Natural killer cell (primary cell): ENCODE measurements at regions not wholly inside any gene's neighbourhood (a gene's known extent, or its start where the extent isn't known, plus 50 kb on each side); places are given as distances from the start of the nearest gene placed in this dataset.

Source experiments
- ATAC-seq, 3 donors: fragments of 150-1000 bp in 2 of 3; fragments of 200-7000 bp in 1 of 3; cut with Tn5 transposase; 1 replicate in 1 of 3; 2 replicates in 2 of 3; pipeline ENCODE4 v1.10.0; 2021; ENCODE audit warnings: mild to moderate bottlenecking in 2 of 3, moderate library complexity in 2 of 3
- DNase-seq, 2 donors: peaks; one replicate each; pipeline versions ENCODE4 v3.0.0 to v3.0.0-alpha.2; 2013 to 2021; ENCODE audit warnings: mixed read lengths in 1 of 2
- H3K27ac ChIP-seq: one replicate; pipeline ENCODE4 v1.5.1; 2013; ENCODE audit warnings: mild to moderate bottlenecking, low read length
- H3K27me3 ChIP-seq: one replicate; pipeline ENCODE4 v1.6.1; 2013; ENCODE audit warnings: low read length; ENCODE audit not compliant: control insufficient read depth, insufficient read depth
- H3K36me3 ChIP-seq: one replicate; pipeline ENCODE4 v1.6.1; 2013; ENCODE audit warnings: low read length; ENCODE audit not compliant: control insufficient read depth, insufficient read depth
- H3K4me1 ChIP-seq: one replicate; pipeline ENCODE4 v1.6.1; 2013; ENCODE audit warnings: low read length; ENCODE audit not compliant: control insufficient read depth, insufficient read depth
- H3K4me3 ChIP-seq: one replicate; pipeline ENCODE4 v1.5.1; 2013; ENCODE audit warnings: low read length
- H3K9me3 ChIP-seq: one replicate; pipeline ENCODE4 v1.6.1; 2013; ENCODE audit warnings: low read length; ENCODE audit not compliant: control insufficient read depth, insufficient read depth
- H3K27ac Mint-ChIP-seq, 2 donors: one replicate each; pipeline ENCODE4 v1.8.0; 2022; ENCODE audit warnings: mild to moderate bottlenecking in 2 of 2, mixed read lengths in 2 of 2, moderate library complexity in 1 of 2
- H3K27me3 Mint-ChIP-seq, 2 donors: one replicate each; pipeline ENCODE4 v1.8.0; 2022; ENCODE audit warnings: low read depth in 2 of 2, mixed read lengths in 2 of 2
- H3K36me3 Mint-ChIP-seq: one replicate; pipeline ENCODE4 v1.8.0; 2022; ENCODE audit warnings: mixed read lengths
- H3K4me1 Mint-ChIP-seq, 2 donors: one replicate each; pipeline ENCODE4 v1.8.0; 2022; ENCODE audit warnings: mixed read lengths in 2 of 2
- H3K4me3 Mint-ChIP-seq: one replicate; pipeline ENCODE4 v1.8.0; 2022; ENCODE audit warnings: mild to moderate bottlenecking, moderate library complexity, mixed read lengths
- H3K9me3 Mint-ChIP-seq, 2 donors: one replicate each; pipeline ENCODE4 v1.8.0; 2022; ENCODE audit warnings: mixed read lengths in 2 of 2
- CTCF ChIP-seq: fragments of 200-600 bp; IDR thresholded peaks from one replicate; pipeline ENCODE4 v1.8.0; 2022; ENCODE audit warnings: antibody characterized with exemption
- WGBS: methylation state at CpG from one replicate; pipeline ENCODE4 v1.1.7; 2013; ENCODE audit warnings: missing lambda C conversion rate; ENCODE audit not compliant: insufficient coverage; 5-methylcytosine and 5-hydroxymethylcytosine counted together
- intact Hi-C: fragments of 100-400 bp; cut with micrococcal nuclease; formaldehyde crosslinking; loops from one replicate; pipeline ENCODE4 v1.14.2; 2022

DNA sequence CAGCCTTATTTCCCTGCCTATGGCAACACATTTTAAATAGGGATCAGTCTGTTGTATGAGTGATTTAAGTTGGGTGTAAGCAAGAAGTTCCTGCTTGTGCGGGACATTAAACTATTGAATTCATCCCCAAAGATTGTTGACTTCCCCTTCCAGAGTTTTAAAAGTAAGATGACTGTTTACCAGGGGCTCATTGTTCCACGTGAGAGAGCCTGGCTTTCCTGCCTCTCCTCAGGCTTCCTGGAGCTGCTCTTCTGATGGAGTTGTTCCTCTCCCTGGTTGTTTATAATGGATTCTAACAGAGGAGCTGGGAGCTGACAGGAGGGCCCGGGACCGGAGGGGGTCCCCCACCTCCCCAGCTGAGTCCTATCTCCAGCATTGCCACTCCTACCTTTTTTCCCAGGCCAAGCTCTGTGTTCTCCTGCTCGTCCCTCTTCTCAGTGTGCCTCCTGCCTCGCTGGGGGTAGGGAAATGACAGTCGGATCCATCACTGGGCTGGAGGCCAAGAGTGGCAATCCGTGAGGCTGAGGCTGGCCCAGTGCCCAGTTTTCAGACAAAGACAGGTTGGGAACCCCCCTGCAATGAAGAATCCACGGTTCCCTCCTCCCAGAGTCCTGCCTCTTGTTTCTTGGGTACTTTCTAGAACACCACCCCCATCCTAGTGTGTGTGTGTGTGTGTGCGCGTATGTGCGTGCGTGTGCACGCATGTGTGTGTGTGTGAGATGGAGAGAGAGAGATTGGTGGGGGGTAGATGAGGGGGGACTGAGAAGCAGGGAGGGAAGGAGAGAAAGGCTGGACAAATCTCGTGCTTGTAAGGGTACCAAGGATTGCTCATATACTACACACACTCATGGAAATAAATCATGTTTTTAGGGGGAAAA, 123.7 kb upstream of the NFIB start:
- intact Hi-C loops: no loop called here
- H3K9me3 Mint-ChIP-seq: no peaks in the 10 kb centered on the region
- no peak overlapping the region for H3K4me3 Mint-ChIP-seq
- peaks cover 0 to 4% of the 10 kb centered on the region in 2 donors for H3K27me3 Mint-ChIP-seq
- DNase-seq: no peak
- Histone ChIP-seq H3K36me3 (no peaks in the 10 kb centered on the region), H3K27me3 (no peaks in the 10 kb centered on the region), H3K27ac (no peak overlapping the region), H3K4me3 (no peak overlapping the region), H3K4me1 (no peaks in the 10 kb centered on the region), H3K9me3 (no peaks in the 10 kb centered on the region)
- no peaks in the 10 kb centered on the region for H3K4me1 Mint-ChIP-seq
- ATAC-seq: no peak
- H3K36me3 Mint-ChIP-seq: no peaks in the 10 kb centered on the region
- TF ChIP-seq CTCF: no peak
- H3K27ac Mint-ChIP-seq: no peak overlapping the region
- 17% methylated on average over 7 of the region's 15 CpGs for WGBS

GRCh38 chr9:14435871-14436270, 121.9 kb upstream of the NFIB start:
- 97% methylated on average over 2 of the region's 2 CpGs for WGBS
- Mint-ChIP-seq H3K27ac (no peak overlapping the region), H3K27me3 (peaks cover 0 to 4% of the 10 kb centered on the region in 2 donors), H3K4me3 (no peak overlapping the region), H3K4me1 (no peaks in the 10 kb centered on the region), H3K36me3 (no peaks in the 10 kb centered on the region), H3K9me3 (no peaks in the 10 kb centered on the region)
- no peak for DNase-seq
- no peak for ATAC-seq
- H3K27me3 ChIP-seq: no peaks in the 10 kb centered on the region
- no peak for TF ChIP-seq CTCF
- H3K9me3 ChIP-seq: no peaks in the 10 kb centered on the region
- H3K4me1 ChIP-seq: no peaks in the 10 kb centered on the region
- intact Hi-C loops: no loop called here
- H3K4me3 ChIP-seq: no peak overlapping the region
- H3K27ac ChIP-seq: no peak overlapping the region
- H3K36me3 ChIP-seq: no peaks in the 10 kb centered on the region

GRCh38 chr9:14434971-14435718, 121.2 kb upstream of the NFIB start:
- Mint-ChIP-seq H3K36me3 (no peaks in the 10 kb centered on the region), H3K9me3 (no peaks in the 10 kb centered on the region), H3K27ac (no peak overlapping the region), H3K4me1 (no peaks in the 10 kb centered on the region), H3K27me3 (peaks cover 0 to 4% of the 10 kb centered on the region in 2 donors), H3K4me3 (no peak overlapping the region)
- TF ChIP-seq CTCF: no peak
- no peaks in the 10 kb centered on the region for H3K27me3 ChIP-seq
- H3K4me1 ChIP-seq: no peaks in the 10 kb centered on the region
- no peaks in the 10 kb centered on the region for H3K9me3 ChIP-seq
- H3K27ac ChIP-seq: no peak overlapping the region
- no peaks in the 10 kb centered on the region for H3K36me3 ChIP-seq
- DNase-seq (no peak), ATAC-seq (no peak)
- intact Hi-C loops: no loop called here
- no peak overlapping the region for H3K4me3 ChIP-seq
- WGBS: no CpG with 5 or more reads among the region's 2 CpGs
